LHCN-M2 (cell line): ENCODE measurements at regions not wholly inside any gene's neighbourhood (a gene's known extent, or its start where the extent isn't known, plus 50 kb on each side); places are given as distances from the start of the nearest gene placed in this dataset.
A peak's percentile ranks its signal among the peaks of the same experiment; 100 is the strongest.
"Not testable (repeated sequence)": the region's sequence is repeated elsewhere in the genome, so short reads cannot be mapped to it uniquely, and the experiment has no call there.

ENCODE experiments used
- DNase-seq: peaks from one replicate; pipeline ENCODE4 v3.0.0-alpha.2; 2012; ENCODE audit warnings: low read depth

DNA sequence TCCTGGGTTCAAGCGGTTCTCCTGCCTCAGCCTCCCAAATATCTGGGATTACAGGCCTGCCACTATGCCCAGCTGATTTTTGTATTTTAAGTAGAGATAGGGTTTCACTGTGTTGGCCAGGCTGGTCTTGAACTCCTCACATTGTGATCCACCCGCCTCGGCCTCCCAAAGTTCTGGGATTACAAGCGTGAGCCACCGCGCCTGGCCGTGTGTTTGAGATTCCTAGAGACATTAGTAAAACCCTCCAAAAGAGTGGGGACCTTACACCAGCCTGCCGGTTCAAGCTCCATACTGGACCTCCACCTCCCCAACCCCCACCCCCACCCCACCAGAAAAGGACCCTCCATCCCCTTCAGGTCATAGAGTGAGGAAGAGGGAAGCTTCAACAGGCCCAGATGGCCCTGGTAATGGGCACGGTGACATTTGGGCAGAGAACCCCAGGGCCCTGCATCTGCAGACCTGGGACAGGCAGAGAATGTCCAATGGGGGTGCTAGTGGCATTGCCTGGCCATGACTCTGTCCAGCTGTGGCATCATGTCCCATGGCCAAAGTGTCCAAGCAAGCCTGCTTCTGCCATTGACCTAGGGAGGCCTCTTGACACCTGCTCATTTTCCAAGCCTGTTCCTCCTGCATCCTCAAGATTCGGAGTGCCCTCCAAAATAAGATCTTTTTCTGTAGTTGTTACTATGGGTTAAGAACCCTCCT is 108.9 kb upstream of the KLF13 start:
- no peak for DNase-seq

DNA sequence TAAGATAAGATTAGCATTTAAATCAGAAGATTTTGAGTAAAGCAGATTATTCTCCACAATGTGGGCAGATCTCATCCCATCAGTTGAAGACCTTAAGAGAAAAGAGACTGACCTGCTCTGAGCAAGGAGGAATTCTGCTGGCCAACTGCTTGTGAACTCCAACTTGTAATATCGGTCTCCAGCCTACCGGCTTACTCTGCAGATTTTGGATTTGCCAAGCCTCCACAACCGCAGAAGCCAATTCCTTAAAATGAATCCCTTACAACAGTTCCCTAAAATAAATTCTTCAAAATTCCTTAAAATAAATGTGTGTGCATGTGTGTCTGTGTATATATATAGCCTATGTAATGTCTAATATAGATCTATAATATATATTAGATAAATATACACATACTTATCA is 107.4 kb upstream of the KLF13 start:
- no peak for DNase-seq

DNA sequence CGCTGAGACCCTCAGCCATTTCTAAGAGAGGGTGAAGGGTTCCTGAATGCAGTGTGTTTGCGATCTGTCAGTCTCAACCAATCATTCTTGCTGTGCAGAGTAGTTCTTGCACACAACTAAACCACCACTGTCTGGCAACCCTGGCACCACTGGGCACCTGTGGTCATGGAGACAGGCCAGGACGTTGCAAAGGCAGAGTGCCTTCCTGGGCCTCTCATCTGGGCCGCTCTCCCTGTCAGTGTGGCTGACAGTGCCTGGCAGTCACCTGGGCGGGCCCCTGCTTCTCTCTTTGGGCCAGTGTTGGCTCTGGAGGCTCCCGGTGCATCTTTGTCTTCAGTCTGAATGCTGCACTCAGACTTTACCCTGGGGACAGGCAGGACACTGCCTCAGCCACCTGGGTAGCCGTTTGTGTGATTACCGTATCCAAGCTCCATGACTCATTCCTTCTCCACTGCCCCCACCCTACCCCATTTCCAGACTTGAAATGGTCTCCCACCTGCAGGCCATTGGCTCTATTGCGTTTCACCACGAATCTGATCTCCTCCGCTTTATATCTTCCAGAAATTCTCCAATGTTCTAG is 104.6 kb upstream of the KLF13 start:
- DNase-seq, result no peak

DNA sequence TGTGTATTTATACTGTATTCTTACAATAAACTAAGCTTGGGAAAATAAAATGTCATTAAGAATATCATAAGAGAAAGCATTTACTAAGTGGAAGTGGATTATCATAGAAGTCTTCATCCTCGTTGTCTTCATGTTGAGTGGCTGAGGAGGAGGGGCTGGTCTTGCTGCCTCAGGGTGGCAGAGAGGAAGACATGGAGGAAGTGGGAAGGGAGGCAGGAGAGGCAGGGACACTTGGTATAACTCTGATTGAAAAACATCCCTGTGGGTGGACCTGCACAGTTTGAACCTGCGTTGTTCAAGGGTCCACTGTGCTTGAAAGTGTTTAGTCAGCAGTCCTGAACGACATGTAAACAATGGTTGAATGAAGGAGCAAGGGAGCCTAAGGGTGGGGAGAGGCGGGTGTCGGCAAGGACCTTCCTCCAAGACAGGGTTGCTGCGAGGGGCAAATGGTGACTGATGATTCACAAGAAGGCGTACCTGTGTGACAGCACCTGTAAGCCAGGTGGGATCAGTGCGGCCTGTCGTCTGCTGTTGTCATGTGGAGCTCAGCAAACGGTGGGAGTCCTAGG is 103.8 kb upstream of the KLF13 start:
- DNase-seq, result no peak

DNA sequence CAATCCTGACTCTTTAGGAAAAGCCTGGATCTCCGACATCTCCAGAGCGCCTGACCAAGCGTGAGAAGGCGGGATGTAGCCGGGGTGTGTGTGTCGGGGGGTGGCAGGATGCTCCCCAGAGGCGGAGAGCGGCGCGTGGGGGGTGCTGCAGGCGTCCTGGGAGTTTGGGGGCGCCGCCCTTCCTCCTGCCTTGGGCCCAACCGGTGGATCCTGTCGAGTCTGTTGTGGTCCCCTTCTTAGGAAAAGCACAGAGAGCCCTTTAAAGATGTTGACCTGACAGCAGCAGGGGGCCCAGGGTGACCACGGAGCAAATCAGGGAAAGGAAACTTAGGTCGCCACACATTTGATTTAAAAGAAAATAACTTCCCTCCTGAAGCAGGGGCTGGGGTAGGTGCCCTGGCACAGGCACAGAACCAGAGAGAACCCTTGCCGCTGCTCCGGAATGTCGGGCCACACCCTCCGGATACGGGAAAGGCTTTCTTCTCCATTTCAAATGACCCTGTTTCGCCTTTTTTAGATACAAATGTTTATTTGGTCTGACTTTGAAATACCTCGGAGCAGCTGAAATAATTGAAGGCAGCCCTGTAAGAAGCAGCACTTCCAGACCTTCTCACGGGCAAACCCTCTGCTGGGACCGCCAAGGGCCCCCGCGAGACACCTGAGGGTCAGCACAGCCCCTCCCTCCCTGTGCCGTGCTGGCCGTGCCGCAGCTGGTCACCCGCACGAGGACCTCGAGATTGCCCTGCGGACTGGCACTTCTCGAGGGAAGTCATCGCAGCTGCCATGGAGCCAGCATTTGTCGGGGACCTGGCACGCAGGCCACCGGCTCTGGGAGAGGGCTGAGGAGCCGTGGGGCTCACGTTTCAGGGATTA is 102.9 kb upstream of the KLF13 start:
- peak; percentile 54 for DNase-seq

DNA sequence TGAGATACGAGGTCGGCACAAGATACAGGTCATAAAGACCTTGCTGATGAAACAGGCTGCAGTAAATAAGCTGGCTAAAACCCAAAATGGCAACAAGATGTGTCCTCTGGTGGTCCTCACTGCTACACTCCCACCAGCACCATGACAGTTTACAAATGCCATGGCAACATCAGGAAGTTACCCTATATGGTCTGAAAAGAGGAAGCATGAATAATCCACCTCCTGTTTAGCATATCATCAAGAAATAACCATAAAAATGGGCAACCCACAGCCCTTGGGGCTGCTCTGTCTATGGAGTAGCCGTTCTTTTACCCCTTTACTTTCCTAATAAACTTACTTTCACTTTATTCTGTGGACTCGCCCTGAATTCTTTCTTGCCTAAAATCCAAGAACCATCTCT is 102.0 kb upstream of the KLF13 start:
- not testable (repeated sequence) for DNase-seq

DNA sequence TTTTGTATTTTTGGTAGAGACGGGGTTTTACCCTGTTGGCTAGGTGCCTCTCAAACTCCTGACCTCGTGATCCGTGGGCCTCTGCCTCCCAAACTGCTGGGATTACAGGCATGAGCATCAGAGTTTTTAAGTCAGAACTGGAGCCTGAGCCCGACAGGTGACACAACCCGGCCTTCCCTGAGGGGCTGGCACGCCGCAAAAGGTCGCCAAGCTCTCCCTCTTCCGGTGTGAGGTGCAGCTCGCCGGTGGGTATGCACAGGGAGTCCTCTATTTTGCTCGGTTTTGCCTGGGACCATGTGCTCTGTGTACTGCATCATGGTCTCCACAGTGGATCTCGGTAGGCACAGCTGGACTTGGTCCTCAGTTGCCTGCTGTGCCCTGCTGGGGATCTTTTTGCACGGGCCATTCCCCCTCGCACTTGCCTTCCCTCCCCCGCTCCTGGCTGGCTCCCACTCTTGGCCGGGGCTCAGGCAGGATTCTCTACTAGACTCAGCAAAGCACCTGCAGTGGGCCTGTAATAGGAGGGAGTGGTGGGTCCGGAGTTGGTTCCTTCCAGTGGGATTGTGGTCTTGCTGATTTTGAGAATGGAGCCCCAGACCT is 101.2 kb upstream of the KLF13 start:
- DNase-seq, result no peak

DNA sequence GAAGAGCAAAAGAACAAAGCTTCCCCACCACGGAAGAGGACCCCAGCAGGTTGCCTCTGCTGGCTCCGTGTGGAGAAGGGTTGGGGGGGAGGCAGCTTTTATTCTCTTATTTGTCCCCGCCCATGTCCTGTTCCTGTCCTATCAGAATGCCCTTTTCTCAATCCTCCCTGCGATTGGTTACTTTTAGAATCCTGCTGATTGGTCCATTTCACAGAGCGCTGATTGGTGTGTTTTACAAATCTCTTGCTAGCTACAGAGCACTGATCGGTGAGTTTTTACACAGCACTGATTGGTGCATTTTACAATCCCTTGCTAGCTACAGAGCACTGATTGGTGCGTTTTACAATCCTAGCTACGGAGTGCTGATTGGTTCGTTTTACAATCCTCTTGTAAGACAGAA is 100.6 kb upstream of the KLF13 start:
- DNase-seq, result no peak

DNA sequence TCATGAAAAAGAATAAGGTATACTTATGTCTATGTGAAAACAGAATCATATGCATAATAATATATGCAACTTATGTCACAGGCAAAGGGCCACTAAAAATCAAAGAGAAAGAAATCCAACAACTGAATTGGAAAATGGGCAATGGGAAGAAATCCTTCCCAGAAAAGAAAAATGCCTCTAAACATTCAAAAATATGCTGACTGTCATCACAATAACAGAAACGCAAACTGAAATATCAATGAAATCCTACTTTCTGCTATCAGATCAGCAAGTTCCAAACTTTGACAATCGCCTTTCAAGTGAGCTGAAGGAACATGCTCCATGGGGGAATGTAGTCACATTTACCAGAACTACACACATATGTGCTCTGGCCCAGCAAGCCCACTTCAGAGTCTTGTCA is 99.4 kb upstream of the KLF13 start:
- no peak for DNase-seq

DNA sequence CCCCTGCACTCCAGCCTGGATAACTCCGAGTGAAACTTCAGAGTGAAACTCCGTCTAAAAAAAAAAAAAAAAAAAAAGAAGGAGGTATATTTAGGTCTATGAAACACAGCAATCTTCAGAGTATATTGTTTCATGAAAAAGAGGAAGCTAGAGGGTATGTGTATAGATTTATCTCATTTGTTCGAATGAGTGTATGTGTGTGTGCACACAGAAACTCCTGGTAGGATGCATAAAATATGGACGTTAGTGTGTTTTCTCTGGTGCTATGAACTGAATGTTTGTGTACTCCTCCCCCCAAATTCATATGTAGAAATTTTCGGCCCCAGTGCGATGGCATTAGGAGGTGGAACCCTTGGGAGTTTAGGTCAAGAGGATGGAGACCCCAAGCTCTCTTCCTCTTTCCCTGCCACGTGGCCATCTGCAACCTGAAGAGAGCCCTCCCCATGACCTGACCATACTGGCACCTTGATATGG is 98.6 kb upstream of the KLF13 start:
- DNase-seq, result no peak

DNA sequence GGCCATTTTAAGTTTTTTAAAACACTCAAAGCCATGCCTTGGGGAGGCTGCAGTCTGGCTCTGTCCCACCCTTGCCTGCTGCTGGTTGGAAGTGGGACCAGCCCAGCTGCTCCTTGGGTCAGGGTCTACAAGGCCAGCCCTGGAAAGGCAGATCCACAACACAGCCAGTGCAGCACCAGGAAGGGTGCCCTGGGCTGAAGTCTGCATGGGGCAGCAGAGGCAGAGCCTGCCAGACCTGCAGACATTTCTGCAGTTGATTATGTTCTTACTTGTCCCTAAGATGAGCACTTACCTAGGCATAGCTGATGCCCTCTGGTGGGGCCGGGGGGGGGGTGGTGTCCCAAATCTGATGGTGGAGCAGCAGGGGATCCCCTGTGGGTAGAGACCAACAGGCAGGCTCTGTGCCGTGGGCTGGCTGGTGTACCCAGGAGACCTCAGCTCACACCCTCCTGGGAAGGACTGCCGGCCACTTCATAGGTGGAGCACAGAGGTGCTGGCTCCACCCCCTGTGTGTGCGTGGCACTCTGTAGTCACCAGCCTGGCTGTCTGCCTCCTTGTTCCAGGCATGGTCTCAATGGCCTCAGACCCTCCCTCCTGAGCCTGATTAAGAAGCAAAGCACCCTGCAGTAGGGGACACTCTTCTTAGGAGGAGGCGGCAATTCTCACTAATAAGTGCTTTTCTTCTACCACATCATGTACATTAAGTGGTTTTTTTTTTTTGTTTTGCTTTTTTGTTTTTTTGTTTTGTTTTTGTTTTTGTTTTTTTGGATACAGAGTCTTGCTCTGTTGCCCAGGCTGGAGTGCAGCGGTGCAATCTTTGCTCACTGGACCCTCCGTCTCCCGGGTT is 97.4 kb upstream of the KLF13 start:
- no peak for DNase-seq

DNA sequence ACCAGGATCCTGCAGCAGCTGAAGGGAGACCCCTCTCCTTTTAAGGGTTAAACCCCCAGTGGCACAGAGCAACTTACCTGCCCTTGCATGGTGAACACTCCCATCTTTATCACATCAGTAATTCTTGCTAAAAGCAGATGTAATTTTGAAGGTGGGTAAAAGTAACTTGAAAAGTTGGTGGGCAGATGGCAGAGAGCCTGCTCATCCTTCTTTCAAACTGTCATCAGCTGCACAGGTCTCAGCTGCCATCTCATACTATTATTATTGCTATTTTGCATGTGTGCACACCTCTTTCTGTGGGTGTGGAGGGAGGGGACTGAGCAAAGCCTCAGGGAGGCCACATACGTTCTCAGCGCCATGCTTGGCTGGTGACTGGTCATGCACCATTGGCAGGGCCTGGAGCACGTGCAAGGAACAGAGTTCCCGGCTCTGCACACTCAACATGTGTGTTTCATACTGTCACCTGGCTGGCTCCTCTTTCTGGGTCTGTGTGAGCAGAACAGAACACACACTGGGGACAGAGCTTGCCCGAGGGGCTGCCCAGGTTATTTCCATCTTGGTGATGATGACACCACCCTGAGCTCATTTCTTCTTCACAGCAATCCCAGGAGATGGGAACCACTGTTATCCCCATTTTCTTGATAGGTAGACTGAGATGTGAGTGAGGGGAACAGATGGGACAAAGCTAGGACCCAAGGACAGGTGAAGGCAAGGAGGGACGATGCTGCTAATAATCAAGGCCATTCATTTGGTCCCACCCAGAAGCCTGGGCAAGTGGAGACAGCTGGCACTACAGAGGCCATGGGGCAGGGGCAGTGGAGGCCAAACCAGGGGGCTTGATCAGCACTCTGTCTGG is 95.8 kb upstream of the KLF13 start:
- no peak for DNase-seq

DNA sequence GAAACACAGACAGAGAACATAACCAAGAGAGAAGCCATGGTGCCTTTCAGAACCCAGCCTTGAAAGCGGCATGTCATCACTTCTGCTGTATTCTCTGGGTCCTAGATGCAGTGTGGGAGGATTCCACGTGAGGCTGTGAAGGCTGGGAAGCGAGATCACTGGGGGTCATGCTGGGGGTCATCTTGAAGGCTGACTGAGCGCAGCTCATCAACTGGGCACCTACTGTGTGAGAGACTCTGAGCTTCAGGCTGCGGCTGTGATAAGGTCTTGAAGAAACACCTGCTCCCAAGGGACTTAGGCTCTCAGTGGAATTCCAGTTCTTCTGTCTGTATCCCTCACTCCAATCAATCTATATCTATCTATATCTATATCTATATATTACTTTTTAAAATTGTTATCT is 91.8 kb upstream of the KLF13 start:
- DNase-seq, result no peak

DNA sequence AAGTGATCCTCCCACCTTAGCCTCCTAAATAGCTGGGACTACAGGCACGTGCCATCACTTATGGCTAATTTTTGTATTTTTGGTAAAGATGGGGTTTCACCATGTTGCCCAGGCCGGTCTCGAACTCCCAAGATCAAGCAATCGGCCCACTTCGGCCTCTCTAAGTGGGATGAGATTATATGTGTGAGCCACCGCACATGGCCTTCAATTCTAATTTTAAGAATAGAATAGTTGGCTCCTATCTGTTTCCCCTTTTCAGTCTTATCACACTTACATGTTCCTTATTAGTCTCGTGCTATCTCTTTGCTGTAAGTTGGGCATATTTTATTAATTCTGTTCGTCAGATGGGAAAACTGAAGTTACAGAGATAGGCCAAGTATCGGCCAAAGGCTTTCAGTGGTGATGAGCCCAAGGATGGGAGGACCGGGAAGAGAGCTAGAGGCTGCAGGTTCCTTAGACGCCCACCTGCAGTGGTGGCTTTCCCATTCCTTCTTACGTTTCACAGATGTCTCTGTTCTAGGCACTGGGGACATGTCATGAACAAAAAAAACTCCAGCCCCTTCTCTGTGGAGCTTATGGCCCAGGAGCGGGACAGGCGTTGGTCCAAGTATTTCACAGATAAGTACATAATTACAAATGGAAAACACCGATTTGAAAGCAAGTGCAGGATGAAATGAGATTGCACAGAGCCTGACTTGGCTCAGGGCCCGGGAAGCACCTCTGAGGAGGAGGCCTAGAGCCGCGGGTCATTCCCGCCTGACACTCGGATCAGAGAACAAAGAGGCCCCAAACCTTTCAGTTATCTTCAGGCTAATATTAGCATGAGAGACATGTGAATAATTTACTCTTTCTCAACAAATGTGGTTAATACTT is 91.1 kb upstream of the KLF13 start:
- DNase-seq, result no peak

DNA sequence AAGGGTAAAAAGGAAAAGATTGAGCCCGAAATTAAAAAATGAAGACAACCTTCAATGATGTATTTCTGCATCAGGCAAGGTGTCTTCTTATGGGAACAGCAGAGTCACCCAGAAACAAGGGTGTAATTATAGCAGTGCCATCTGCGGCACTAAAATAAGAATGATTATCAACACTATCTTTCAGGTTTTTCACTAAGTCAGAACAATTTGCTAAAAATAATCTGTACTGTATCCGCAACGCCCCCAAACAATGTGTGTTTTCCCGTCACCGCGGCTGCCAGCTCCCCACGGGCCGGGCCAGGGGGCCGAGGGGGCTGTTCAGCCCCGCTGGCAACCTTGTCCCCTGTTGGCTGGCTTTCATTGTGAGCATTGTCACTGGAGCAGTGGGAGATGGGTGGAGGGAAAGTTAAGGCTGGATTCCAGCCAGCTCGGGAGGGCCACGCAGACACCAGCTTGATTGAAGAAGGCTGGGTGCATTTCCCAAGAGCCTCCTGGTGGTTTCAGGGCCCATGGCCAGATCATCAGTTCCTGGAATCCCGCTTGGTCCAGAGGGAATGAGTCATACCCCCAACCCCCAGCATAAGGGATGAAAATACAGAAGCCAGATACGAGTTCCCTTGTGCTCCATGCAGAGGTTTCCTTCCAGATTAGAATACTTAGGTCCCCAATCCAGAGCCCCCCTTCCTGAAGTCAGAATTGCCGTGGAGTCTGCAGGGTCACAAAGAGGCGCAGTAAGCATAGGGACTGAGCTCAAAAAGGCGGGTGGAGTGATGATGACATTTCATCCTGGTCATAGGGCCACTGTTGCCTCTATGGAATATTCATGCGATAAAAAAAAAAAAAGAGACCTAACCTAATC is 90.2 kb upstream of the KLF13 start:
- peak; percentile 89 for DNase-seq

DNA sequence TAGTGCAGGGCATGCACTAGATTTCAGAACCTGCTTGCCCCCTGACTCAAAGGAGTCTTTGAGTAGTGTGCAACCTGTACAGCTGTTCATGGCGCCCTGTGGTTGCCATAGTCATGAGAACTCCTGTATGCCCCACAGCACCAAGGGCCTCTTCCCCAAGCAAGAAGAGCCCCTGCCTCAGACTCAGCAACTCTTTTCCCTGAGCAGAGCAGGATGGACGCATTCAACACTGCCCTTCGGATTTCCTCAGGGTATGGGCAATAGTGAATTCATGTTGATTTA is 89.7 kb upstream of the KLF13 start:
- DNase-seq, result no peak

DNA sequence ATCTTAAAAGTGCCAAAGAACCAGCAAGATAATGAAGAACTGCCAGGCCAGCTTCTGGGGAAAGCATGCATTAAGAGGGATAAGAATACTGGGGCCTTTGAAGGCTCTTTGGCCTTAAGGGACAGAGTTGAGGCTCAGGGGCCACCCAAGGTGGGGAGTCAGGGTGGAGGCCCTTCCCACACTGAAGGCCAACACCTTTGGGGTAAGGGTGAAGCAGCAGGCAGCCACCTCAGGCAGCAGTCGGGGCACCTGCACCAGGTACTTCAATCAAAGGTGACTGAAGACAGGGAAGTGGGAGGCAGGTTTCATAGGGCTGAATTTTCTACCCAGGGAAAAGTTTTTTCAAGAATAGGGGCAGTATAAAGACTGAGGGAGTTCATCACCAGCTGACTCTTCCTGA is 87.7 kb upstream of the KLF13 start:
- no peak for DNase-seq

DNA sequence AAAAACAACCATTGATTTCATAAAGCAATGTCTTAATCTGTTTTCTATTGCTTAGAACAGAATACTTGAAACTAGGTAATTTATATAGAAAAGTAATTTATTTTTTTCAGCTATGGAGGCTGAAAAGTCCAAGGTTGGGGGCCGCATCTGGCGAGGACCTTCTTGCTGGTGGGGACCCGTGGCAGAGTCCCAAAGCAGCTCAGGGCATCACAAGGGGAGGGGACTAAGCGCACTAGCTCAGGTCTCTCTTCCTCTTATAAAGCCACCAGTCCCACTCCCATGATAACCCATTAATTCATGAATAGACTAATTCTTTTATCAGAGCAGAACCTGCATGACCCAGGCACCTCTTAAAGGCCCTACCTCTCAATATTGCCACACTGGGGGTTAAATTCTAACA is 87.2 kb upstream of the KLF13 start:
- DNase-seq, result no peak
